NCI-H2081 treated with DMSO at 0.1 percent for 48 hours (cell line): ENCODE measurements at regions not wholly inside any gene's neighbourhood (a gene's known extent, or its start where the extent isn't known, plus 50 kb on each side); places are given as distances from the start of the nearest gene placed in this dataset.
"Not testable (repeated sequence)": the region's sequence is repeated elsewhere in the genome, so short reads cannot be mapped to it uniquely, and the experiment has no call there.

Experiments
- DNase-seq: peaks from one replicate; lab custom pipeline; 2025; lab: John Stamatoyannopoulos, UW

- no peak for DNase-seq
Observed at GRCh38 chr16:63925221-63925620, 1196.6 kb downstream of the CDH11 start.

DNA sequence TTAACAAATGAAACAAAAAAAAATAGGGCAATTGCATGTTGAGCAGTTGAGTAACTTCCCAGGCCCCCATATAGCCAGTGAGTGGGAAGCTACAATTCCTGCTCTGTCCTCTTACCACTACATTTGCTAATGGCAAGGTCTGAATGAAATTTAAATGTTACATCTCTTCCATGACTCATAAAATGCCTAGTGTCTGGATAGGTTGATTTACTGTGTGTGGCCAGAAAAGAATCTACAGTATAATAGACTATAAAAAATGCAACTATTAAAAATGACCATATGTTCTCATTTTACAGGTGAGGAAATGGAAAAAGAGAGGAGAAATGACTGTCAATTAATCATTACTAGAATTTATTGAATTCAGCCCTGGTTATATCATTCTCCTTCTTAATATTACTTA, 1199.3 kb downstream of the CDH11 start:
- no peak for DNase-seq

DNA sequence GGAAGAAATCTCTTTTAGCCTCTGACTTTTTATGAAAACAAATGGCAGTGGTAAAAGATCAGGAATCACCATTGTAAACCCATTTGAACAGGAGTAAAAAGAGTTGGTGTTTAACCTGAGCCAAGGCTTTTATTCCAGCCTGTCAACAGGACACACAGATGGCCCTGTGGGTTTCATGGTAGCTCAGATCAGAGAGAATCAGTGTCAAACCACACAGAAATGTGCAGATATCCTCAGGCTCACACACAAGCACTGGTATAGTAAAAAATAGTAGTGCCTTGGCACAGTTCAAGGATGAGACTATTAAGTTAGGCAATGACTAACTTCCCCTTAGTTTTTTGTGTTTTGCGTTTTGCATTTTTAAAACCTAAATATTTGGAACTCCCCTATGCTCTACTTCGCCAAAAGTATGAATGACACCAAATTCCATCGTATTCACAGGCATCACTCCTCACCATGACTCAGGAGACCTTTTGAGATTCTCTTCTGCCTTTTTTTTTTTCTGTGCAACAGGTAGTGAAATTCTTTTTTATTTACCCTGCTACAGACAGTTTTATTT, 1200.0 kb downstream of the CDH11 start:
- DNase-seq: no peak

DNA sequence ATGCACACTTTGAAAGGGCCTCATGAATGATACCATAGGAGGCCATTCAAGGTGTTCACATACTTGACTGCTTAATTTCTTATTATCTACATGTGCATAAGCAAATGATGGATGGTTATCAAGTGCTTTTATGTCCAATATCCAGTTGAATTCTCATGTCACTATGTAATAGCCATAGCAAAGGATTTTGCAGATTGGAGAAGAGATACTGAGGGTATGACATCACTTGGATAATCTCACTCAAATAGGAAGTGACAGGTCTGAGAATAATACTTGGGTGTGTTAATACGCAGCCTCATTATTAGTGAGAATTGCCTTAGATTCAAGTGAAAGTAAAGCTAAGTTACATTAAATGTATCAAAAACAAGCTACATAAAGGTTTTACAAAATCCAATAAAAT, 1208.6 kb downstream of the CDH11 start:
- DNase-seq: no peak

- no peak for DNase-seq
Observed at GRCh38 chr16:63907251-63907650, 1214.6 kb downstream of the CDH11 start.

DNA sequence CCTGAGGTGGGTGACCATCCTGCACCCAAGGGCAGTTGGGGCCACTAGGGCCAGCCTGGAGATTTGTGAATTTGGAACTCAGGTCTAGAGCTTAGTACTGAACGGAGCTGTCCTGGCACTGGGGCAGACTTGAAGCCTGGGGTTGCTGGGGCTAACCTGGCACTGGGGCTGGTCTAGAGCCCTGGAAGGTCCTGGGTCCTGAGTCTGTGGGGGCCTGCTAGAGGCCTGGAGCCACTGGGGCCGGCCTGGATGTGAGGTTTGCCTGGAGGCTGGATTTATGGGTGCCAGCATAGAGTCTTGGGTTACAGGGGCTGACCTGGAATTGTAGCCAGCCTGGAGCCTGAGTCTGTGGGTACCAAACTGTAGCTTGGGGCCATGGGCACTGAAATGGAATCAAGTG, 1216.9 kb downstream of the CDH11 start:
- no peak for DNase-seq

- DNase-seq: no peak
Observed at GRCh38 chr16:63904182-63904581, 1217.7 kb downstream of the CDH11 start.

GRCh38 chr16:63896383-63897109, 1225.3 kb downstream of the CDH11 start:
- DNase-seq: no peak

DNA sequence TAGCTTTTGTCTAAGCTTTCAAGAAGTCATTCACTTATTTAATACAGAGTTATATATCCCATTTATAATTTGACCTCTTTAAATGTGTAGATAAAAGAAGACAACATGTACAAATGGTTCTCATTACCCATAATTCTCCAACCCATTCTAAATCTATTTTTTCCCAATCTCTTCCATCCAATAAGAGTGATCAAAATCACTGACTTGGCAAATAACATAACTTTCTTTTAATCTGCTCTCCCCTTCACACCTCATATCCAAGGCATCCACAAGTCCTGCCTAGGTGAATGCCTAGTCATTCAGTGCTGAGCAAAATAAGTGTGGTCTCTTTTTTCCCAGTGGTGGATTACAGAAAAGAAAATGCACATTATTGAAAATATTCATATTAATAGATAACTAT, 1231.1 kb downstream of the CDH11 start:
- no peak for DNase-seq

GRCh38 chr16:63890081-63890480, 1231.8 kb downstream of the CDH11 start:
- DNase-seq: no peak

DNA sequence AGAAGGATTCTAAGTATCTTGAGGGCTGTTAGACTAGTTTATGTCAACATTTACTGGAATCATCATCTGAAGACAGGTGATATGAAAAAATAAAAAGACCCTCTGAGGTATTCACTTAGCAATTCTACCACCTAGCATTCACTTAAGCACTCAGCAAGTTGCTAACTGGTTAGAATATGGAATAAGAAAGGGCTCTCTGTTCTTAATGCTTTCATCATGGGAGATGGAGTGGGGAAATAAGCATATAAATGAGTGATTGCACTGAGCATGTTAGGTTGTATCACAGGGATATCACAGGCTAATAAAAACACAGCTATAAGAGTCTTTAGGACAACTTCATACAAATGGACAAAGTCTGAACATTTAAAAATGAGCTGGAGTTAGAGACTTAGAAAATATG, 1238.8 kb downstream of the CDH11 start:
- DNase-seq: no peak

- no peak for DNase-seq
Observed at GRCh38 chr16:63882576-63882975, 1239.3 kb downstream of the CDH11 start.

DNA sequence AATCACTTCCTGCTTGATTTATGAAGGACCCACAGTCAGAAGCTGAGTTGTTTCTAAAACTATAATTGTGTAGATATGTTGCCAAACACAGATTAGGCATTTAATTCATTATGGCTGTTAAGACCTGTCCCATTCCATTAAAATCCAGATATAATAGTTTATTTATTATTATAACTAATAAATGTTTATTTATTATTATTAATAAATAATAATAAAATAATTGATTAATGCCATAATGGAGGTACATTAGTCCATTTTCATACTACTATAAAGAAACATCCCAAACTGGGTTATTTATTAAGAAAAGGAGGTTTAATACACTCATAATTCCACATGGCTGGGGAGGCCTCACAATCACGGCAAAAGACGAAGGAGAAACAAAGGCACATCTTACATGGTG, 1240.9 kb downstream of the CDH11 start:
- DNase-seq: no peak

DNA sequence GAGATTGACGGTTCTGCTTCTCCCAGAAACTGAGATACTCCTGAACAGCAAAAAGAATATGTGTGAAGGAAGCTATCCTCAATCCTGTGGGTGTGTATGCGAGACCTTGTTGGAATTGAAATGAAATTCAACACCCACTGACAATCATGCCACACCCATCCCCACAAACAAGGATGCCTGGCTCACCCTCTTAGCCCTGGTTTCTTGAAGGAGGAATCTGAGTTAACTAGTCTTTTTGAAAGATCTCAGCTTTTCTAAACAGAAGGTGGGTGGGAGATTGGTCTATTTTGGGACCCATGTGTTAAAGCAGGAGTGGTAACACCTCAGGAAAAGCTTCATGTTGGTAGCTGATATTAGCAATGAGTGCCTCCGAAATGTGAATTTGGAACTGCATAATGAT, 1244.5 kb downstream of the CDH11 start:
- no peak for DNase-seq

DNA sequence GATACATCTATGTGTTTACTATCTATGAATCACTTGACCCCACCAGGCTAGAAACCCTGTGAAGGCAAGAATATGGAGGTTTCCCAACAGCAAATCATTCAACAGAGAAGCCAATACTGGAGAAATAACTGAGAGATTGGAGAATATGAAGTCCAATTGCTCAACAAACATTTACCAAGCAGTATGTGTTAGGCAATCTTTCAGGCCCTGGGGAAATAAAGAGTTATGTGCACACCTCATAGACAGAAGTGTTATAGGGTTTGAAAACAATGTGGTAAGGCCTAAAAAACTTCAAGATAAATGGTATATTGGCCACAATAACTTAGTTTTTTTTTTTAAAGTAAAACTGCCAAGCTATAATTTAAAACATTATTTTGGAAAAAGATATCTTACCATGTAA, 1245.8 kb downstream of the CDH11 start:
- DNase-seq: no peak

- DNase-seq: not testable (repeated sequence)
Observed at GRCh38 chr16:63860700-63861099, 1261.2 kb downstream of the CDH11 start.

DNA sequence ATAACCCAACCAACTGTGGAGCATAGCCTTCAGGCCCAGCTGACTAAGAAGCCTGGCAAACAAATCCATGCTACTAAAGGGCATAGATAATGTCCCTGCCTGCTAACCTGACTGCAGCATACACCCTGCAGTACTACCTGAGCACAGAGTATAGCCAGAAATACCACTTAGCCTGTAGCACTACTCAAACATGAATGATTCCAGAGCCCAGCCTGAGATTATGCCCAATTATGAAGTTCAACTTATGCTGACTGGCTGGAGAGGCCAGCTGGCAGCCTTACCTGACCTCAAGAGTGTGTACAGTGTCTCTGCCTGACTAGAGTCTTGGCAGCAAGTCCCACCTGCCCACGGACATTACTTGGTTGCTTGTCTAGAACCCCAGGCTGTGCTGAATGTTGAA, 1265.3 kb downstream of the CDH11 start:
- no peak for DNase-seq

DNA sequence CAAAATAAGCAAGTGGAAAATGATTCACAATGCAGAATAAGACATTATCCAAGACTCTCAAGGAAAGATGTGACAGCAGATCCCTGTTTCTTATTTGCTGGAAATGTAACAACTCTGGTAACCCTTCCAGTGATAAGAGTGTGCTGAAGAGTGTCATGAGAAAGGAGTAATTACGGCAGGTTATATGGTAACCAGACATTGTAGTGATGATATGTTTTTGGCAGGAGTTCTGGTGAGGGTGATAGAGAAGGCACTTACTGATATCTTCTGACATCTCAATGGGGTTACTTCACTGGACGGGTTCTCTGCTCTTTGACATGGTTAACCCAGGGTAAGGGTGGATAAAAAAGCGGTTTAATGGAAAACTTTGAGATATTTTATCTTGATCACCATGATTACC, 1270.9 kb downstream of the CDH11 start:
- DNase-seq: no peak

GRCh38 chr16:63841271-63841670, 1280.6 kb downstream of the CDH11 start:
- DNase-seq: no peak

- no peak for DNase-seq
Observed at GRCh38 chr16:63830061-63830460, 1291.8 kb downstream of the CDH11 start.

DNA sequence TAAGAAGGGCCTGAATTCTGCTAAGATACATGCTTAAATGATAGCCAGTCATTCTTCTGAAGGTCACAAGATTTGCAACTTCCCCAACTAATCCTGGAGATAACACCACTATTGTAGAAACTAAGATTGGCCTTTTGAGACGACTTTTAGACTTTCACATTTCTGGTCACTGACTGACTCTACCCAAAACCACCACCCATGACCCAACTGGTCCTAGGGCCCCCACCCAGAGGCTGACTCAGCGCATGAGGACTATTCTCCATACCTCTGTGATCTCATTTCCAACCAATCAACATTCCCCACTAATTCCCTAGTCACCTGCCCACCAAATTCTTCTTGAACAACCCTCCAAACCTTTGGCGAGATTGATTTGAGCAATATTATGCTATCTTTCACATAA, 1299.0 kb downstream of the CDH11 start:
- DNase-seq: no peak

DNA sequence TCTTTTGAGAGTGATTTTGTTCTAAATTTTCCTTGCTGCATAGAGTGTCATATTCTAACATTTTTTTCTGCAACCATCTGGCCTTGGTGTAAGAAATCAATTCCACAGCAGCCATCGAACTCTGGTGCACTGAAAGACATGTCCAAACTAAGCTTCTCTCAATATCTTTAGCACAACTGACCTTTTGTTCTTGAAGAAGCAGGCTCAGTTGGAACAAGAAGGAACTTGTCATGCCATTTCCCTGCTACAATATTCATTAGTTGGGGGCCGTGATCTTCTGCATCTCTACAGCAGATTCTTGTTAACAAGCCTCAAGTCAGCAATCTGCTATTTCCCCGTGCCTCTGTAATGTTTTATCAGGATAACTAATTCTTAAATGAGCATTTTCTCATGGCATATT, 1305.6 kb downstream of the CDH11 start:
- no peak for DNase-seq

- no peak for DNase-seq
Observed at GRCh38 chr16:63813862-63814261, 1308.0 kb downstream of the CDH11 start.

DNA sequence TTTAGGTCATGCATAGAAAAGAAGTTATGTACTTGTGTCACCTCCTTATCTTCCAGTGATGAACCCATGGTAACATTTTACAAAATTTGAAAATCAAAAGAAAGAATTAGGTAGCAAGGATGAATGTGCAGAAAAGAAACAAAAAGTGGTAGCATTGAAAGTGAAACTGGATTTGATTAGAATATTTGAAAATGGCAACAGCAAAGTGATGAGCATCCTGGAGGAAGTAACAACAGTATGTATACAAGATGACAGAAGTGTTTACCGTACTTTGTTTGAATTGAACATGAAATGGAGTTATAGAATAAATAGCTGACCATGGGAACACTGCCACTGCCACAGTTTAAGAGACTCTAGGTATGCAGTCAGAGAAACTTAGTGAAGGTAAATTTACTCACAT, 1313.1 kb downstream of the CDH11 start:
- no peak for DNase-seq
